Omental fat pad (tissue), 3 donors: ENCODE measurements at regions not wholly inside any gene's neighbourhood (a gene's known extent, or its start where the extent isn't known, plus 50 kb on each side); places are given as distances from the start of the nearest gene placed in this dataset.

ENCODE experiments used
- ATAC-seq: fragments of 150-250 bp; one replicate; pipeline ENCODE4 v1.9.1; 2016; ENCODE audit warnings: mild to moderate bottlenecking, moderate library complexity; ENCODE audit not compliant: low FRiP score
- DNase-seq: peaks from one replicate; pipeline ENCODE4 v3.0.0-alpha.2; 2019; ENCODE audit warnings: low spot score
- TF ChIP-seq, protein P1 (sequence below), 3 donors: fragments of 450-650 bp; IDR thresholded peaks; one replicate each; pipeline ENCODE4 v1.5.1; 2016 to 2017; ENCODE audit warnings: antibody characterized with exemption in 3 of 3, mild to moderate bottlenecking in 3 of 3, moderate library complexity in 2 of 3

DNA sequence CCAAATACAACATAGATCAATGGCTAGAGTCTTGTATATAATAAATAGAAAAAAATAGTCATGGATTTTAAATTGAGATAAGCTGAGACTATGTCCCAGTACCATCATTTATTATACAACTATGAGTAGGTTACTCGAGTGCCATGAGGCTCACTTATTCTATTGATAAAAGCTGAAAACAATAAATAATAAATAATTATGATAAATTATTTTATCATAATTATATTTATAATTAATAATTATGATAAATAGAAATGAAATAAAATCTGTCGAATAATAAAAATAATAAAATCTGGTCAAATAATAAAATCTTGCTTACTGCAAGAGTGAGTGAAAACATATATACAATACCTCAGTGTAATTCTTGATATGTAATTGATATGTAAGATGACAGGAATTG is 801.4 kb downstream of the FAM181B start:
- TF ChIP-seq, protein P1, sequence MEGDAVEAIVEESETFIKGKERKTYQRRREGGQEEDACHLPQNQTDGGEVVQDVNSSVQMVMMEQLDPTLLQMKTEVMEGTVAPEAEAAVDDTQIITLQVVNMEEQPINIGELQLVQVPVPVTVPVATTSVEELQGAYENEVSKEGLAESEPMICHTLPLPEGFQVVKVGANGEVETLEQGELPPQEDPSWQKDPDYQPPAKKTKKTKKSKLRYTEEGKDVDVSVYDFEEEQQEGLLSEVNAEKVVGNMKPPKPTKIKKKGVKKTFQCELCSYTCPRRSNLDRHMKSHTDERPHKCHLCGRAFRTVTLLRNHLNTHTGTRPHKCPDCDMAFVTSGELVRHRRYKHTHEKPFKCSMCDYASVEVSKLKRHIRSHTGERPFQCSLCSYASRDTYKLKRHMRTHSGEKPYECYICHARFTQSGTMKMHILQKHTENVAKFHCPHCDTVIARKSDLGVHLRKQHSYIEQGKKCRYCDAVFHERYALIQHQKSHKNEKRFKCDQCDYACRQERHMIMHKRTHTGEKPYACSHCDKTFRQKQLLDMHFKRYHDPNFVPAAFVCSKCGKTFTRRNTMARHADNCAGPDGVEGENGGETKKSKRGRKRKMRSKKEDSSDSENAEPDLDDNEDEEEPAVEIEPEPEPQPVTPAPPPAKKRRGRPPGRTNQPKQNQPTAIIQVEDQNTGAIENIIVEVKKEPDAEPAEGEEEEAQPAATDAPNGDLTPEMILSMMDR (IDR thresholded peaks at IDR 0.05) = no peak
- no peak for DNase-seq
- ATAC-seq = no peak

DNA sequence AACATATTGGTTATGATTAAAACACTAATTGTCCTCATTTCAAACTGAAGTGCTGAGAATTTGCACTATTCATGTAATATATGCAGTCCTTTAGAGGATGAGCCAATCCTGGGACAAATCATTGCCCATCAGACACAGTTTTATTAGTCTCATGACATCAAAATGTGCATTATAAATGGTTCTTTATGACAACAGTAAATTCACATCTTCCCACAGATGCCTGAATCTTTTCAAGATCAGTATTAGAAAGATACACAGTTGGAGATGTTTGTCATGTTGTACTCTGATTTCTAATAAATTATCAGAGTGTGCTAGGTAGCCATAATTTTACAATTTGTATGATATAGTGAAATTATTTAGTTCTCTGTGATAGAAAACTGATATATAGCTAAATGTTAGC is 813.5 kb downstream of the FAM181B start:
- ATAC-seq (no peak), DNase-seq (no peak)
- TF ChIP-seq, protein P1 (IDR thresholded peaks at IDR 0.05) = no peak

DNA sequence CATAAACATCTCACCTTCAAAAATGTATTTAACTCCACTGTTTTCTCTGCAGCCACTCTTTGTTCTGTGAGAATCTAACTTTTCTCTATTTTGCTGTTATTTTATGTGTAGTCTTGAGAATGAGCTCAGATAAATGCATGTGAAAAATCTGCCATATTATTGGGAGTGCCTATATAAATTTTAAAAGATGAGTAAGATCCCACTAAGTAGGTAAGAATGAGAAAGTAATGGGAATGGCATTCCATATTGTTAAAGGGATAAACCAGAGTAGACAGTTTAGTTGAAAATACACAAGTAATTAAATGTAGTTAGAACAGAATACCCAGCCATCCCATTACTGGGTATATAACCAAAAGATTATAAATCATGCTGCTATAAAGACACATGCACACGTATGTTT is 817.2 kb downstream of the FAM181B start:
- TF ChIP-seq, protein P1 (IDR thresholded peaks at IDR 0.05) = no peak
- no peak for DNase-seq
- ATAC-seq = no peak

DNA sequence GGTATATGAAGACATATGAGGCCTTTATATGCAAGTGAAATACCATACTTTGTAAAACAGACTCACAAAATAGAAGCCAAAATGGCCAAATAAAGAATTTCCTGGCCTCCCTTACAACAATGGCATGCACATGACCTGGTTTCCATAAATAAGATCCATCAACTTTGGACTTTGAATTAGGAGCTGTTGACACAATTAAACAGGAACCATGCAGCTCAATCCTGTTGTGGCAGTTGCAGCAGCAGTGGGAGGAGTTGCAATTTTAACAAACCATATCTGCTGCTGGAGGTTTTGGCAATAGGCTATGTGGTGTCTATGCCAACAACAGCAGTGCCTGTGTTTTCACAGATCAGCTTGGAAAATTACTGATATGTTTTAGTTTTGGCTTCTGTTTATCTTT is 818.6 kb downstream of the FAM181B start:
- TF ChIP-seq, protein P1 (IDR thresholded peaks at IDR 0.05) = no peak
- DNase-seq = no peak
- no peak for ATAC-seq

DNA sequence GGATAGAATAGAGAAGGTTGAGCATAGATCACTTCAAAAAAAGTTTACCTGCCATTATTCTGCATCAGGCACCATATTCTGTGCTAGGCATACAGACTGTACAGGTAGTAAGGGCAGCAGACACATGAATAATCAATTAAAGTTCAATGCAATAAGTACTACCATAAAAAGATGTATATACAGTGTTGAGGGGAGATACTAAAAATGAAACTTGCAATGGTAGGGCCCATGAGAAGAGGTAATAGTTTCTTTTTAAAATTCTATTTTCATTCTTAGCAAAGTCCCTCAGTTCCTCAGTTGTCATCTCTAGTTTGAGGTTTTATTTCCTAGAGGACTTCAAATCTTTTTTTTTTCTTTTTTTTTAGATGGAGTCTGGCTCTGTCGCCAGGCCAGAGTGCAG is 819.9 kb downstream of the FAM181B start:
- DNase-seq = no peak
- ATAC-seq = no peak
- TF ChIP-seq, protein P1 (IDR thresholded peaks at IDR 0.05) = no peak

DNA sequence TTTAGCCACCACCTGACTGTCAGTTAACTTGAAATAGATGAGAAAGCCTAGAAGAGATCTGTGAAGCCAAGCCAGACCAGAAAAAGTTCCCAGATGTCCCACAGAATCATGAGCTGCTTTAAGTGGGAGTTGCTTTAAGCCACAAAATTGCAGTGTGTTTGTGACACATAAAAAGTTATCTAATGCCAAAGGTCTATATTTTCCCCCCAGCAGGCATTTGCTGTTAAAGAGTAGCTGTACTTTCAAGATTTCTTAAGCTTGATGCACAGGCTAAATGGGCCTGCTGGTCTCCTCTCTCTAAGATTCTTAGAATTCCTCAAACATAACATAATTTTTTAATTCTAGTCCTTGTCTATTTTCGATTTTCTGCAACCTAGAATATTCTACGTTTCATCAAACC is 825.7 kb downstream of the FAM181B start:
- no peak for DNase-seq
- TF ChIP-seq, protein P1 (IDR thresholded peaks at IDR 0.05) = no peak
- no peak for ATAC-seq

DNA sequence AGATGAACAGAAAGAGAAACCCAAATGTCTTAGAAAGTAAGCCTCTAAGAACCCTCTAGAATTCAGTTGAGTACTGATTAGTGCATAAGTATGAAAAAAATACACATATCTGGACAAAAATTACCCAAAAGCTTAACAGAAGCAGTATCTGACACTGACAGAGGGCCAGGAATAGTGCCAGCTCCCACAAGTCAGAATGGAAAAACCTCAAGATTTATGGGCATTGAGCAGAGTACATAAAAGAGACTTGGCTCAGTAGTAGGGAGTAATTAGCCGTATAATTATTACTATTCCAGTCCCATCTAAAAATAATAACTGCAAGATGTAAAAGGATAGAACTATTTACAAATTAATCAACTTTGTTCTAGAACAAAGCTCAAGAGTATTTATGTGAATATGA is 834.5 kb downstream of the FAM181B start:
- DNase-seq (no peak), ATAC-seq (no peak)
- TF ChIP-seq, protein P1 (IDR thresholded peaks at IDR 0.05) = no peak
